Thyroid gland (tissue), 4 donors: ENCODE measurements at regions not wholly inside any gene's neighbourhood (a gene's known extent, or its start where the extent isn't known, plus 50 kb on each side); places are given as distances from the start of the nearest gene placed in this dataset.
A peak's percentile ranks its signal among the peaks of the same experiment; 100 is the strongest.

ENCODE experiments used
- DNase-seq, 2 donors: peaks; one replicate each; pipeline ENCODE4 v3.0.0-alpha.2; 2019
- H3K27ac ChIP-seq, 3 donors: fragments of 200-600 bp; sonication (generic); 1 replicate in 2 of 3; 2 replicates in 1 of 3; pipeline ENCODE4 v1.5.1; 2016 to 2019; ENCODE audit warnings: mild to moderate bottlenecking in 1 of 3, moderate library complexity in 1 of 3
- H3K27me3 ChIP-seq: fragments of 200-600 bp; sonication (generic); one replicate; pipeline ENCODE4 v1.5.1; 2019
- H3K36me3 ChIP-seq, 2 donors: fragments of 200-600 bp; sonication (generic); one replicate each; pipeline ENCODE4 v1.5.1; 2016 to 2019
- H3K4me1 ChIP-seq, 2 donors: fragments of 200-600 bp; sonication (generic); one replicate each; pipeline ENCODE4 v1.5.1; 2017 to 2019
- H3K4me3 ChIP-seq, 3 donors: fragments of 200-600 bp; sonication (generic); replicated peaks in 1 of 3; 1 replicate in 2 of 3; 2 replicates in 1 of 3; pipeline ENCODE4 v1.5.1; 2016; ENCODE audit warnings: mild to moderate bottlenecking in 1 of 3
- H3K9me3 ChIP-seq: fragments of 200-600 bp; sonication (generic); one replicate; pipeline ENCODE4 v1.5.1; 2017
- POLR2A ChIP-seq, 2 donors: fragments of 450-650 bp; IDR thresholded peaks; one replicate each; pipeline ENCODE4 v1.6.1; 2017; ENCODE audit warnings: antibody characterized with exemption in 2 of 2, mild to moderate bottlenecking in 2 of 2, moderate library complexity in 1 of 2
- WGBS, 2 donors: methylation state at CpG; one replicate each; pipeline ENCODE4 v1.1.5; 2017; 5-methylcytosine and 5-hydroxymethylcytosine counted together
- intact Hi-C: fragments of 100-400 bp; cut with DNase I; formaldehyde crosslinking; loops from one replicate; pipeline ENCODE4 v1.15.1; 2023
- TF ChIP-seq, protein P1 (sequence below), 6 experiments: fragments of 200-600 bp in 3 of 6; fragments of 450-650 bp in 3 of 6; sonication (generic) in 3 of 6; IDR thresholded peaks; one replicate each; pipeline ENCODE4 v1.5.1; 2016 to 2019; ENCODE audit warnings: antibody characterized with exemption in 6 of 6, mild to moderate bottlenecking in 2 of 6, inconsistent platforms in 1 of 6, moderate library complexity in 1 of 6

DNA sequence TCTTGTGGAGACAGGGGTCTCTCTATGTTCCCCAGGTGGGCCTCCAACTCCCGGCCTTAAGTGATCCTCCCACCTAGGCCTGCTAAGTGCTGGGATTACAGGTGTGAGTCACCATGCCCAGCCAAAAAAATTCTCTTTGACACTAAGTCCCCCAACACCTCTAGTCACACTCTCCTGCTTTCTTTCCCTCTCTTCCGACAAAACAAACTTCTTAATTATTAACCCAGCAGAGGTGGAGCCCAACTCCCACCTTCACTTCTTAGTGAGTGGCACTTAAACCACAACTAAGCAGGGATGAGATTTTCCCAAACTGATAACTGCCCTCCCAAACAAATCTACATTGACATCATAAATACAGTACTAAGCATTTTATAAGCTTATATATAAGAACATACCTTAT lies 60.5 kb upstream of the PMAIP1 start:
- H3K4me1 ChIP-seq: no peaks in the 10 kb centered on the region
- H3K36me3 ChIP-seq: no peaks in the 10 kb centered on the region
- TF ChIP-seq POLR2A (IDR thresholded peaks at IDR 0.05): no peak
- TF ChIP-seq, protein P1, sequence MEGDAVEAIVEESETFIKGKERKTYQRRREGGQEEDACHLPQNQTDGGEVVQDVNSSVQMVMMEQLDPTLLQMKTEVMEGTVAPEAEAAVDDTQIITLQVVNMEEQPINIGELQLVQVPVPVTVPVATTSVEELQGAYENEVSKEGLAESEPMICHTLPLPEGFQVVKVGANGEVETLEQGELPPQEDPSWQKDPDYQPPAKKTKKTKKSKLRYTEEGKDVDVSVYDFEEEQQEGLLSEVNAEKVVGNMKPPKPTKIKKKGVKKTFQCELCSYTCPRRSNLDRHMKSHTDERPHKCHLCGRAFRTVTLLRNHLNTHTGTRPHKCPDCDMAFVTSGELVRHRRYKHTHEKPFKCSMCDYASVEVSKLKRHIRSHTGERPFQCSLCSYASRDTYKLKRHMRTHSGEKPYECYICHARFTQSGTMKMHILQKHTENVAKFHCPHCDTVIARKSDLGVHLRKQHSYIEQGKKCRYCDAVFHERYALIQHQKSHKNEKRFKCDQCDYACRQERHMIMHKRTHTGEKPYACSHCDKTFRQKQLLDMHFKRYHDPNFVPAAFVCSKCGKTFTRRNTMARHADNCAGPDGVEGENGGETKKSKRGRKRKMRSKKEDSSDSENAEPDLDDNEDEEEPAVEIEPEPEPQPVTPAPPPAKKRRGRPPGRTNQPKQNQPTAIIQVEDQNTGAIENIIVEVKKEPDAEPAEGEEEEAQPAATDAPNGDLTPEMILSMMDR (IDR thresholded peaks at IDR 0.05): no peak
- H3K9me3 ChIP-seq: no peaks in the 10 kb centered on the region
- intact Hi-C loops: no loop called here
- no peak overlapping the region for H3K4me3 ChIP-seq
- no peaks in the 10 kb centered on the region for H3K27me3 ChIP-seq
- WGBS, 2 donors: 86 to 93% methylated on average over 2 of the region's 2 CpGs
- DNase-seq: no peak
- H3K27ac ChIP-seq: no peak overlapping the region

DNA sequence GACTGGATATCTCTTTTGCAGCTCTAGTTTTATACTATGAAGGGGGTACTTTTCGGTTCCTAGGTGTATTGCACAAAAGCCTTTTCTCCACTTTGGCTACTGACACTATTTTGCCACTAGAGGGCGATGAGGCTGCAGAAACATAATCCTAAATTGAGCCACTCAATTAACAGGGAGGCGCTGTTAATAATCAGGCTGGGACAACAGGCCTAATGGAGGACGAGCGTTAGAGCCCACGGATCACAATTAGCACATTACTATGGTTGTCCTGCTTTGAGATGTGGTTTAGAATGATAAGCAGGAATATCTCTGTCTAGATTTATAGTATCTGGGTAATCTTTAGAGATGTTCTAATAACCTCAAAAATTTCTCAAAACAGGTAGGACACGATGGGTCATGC lies 62.2 kb upstream of the PMAIP1 start:
- Histone ChIP-seq H3K4me3 (no peak overlapping the region), H3K27me3 (no peaks in the 10 kb centered on the region), H3K4me1 (no peaks in the 10 kb centered on the region), H3K9me3 (no peaks in the 10 kb centered on the region), H3K36me3 (no peaks in the 10 kb centered on the region), H3K27ac (no peak overlapping the region)
- intact Hi-C loops: no loop called here
- peak; percentile 15 to 33 for DNase-seq
- TF ChIP-seq, protein P1 (IDR thresholded peaks at IDR 0.05): peak; percentile 58 to 88 (median 67)
- TF ChIP-seq POLR2A (IDR thresholded peaks at IDR 0.05): no peak
- 19 to 20% methylated on average over 7 of the region's 7 CpGs for WGBS, 2 donors

- intact Hi-C loops: no loop called here
- TF ChIP-seq, protein P1 (IDR thresholded peaks at IDR 0.05): no peak
- TF ChIP-seq POLR2A (IDR thresholded peaks at IDR 0.05): no peak
- no peaks in the 10 kb centered on the region for H3K36me3 ChIP-seq
- H3K9me3 ChIP-seq: no peaks in the 10 kb centered on the region
- DNase-seq: no peak
- 73 to 82% methylated on average over 13 of the region's 13 CpGs for WGBS, 2 donors
- H3K27me3 ChIP-seq: no peaks in the 10 kb centered on the region
- no peak overlapping the region for H3K4me3 ChIP-seq
- H3K4me1 ChIP-seq: no peaks in the 10 kb centered on the region
- H3K27ac ChIP-seq: no peak overlapping the region
Measured at GRCh38 chr18:59835605-59836379, 64.0 kb upstream of the PMAIP1 start.

DNA sequence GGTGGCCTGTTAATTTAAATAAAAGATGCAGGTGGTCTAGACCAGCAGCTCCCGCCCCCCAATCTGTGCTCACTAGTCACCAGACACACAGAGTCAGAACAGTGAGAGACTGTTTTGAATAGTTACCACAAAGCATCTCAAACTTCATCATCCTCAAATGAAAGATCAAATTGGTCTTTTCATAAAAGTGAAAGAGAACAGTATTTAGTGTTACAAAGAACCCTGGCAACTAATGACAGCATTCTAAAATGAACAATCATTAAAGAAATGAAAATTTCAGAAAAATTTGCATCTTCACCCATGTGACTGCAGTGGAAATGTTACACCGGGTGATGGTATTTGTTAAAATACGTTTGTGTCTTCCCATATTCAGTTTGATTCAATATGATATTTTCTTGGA lies 65.5 kb upstream of the PMAIP1 start:
- DNase-seq: no peak
- WGBS, 2 donors: 73 to 81% methylated on average over 3 of the region's 3 CpGs

DNA sequence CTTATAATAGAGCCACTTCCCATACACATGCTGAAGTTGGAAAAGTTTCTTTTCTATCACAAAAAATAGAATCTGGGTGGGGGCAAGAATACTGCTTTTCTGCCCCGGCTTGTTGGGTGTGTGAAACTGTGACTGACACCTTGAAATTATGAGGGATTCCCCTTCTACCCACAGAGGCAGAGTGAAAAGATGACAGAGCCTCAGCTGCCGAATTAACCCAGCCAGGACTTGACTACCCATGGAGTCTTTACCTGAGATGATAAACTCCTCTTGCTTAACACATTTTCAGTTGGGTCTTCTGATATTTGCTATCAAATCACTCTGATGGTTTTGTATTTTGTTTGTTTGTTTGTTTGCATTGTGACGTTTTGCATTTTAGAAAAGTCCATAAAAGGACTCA lies 66.0 kb upstream of the PMAIP1 start:
- Histone ChIP-seq H3K27ac (no peak overlapping the region), H3K4me1 (no peaks in the 10 kb centered on the region), H3K27me3 (no peaks in the 10 kb centered on the region), H3K36me3 (no peaks in the 10 kb centered on the region), H3K9me3 (no peaks in the 10 kb centered on the region), H3K4me3 (no peak overlapping the region)
- DNase-seq: no peak
- WGBS, 2 donors: 56 to 76% methylated on average over 3 of the region's 3 CpGs
- intact Hi-C loops: no loop called here
- TF ChIP-seq, protein P1 (IDR thresholded peaks at IDR 0.05): no peak

More for the DNA sequence above, 65.5 kb upstream of the PMAIP1 start:
- Histone ChIP-seq H3K9me3 (no peaks in the 10 kb centered on the region), H3K4me3 (no peak overlapping the region), H3K4me1 (no peaks in the 10 kb centered on the region), H3K27me3 (no peaks in the 10 kb centered on the region), H3K36me3 (no peaks in the 10 kb centered on the region), H3K27ac (no peak overlapping the region)
- intact Hi-C loops: no loop called here
- TF ChIP-seq, protein P1 (IDR thresholded peaks at IDR 0.05): no peak
- no peak for TF ChIP-seq POLR2A (IDR thresholded peaks at IDR 0.05)
